Fibroblast of pulmonary artery (primary cell): ENCODE measurements at regions not wholly inside any gene's neighbourhood (a gene's known extent, or its start where the extent isn't known, plus 50 kb on each side); places are given as distances from the start of the nearest gene placed in this dataset.

ENCODE experiments used
- DNase-seq: peaks from one replicate; pipeline ENCODE4 v3.0.0-alpha.2; 2010; ENCODE audit warnings: low read depth
- H3K4me3 ChIP-seq: replicated peaks from 2 replicates; pipeline ENCODE4 v1.5.1; 2011; ENCODE audit warnings: low read depth, mild to moderate bottlenecking, control low read depth, low read length, moderate library complexity
- TF ChIP-seq, protein P1 (sequence below): IDR thresholded peaks from 2 replicates; pipeline ENCODE4 v1.5.1; 2011; ENCODE audit warnings: mild to moderate bottlenecking, control low read depth, low read length, inconsistent platforms; ENCODE audit errors: missing control alignments

DNA sequence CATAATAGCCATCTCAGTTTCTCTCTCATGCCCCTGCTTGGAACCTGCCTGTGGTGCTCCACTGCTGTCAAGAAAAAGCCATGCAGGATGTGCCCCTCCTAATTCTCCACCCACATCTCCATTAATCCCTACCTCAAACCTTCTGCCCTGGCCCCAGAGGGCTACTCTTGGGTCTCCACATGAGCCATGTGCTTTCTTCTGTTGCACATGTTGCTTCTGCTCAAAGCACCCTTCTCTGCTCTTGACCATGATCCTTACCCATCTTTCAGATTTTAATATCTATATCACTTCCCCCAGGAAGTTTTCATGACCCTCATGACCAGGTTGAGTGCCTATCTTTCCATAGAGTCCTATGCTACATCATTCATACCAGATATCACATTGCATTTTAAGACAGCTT lies 514.2 kb downstream of the RPS24 start:
- no peak overlapping the region for H3K4me3 ChIP-seq
- no peak for DNase-seq
- TF ChIP-seq, protein P1, sequence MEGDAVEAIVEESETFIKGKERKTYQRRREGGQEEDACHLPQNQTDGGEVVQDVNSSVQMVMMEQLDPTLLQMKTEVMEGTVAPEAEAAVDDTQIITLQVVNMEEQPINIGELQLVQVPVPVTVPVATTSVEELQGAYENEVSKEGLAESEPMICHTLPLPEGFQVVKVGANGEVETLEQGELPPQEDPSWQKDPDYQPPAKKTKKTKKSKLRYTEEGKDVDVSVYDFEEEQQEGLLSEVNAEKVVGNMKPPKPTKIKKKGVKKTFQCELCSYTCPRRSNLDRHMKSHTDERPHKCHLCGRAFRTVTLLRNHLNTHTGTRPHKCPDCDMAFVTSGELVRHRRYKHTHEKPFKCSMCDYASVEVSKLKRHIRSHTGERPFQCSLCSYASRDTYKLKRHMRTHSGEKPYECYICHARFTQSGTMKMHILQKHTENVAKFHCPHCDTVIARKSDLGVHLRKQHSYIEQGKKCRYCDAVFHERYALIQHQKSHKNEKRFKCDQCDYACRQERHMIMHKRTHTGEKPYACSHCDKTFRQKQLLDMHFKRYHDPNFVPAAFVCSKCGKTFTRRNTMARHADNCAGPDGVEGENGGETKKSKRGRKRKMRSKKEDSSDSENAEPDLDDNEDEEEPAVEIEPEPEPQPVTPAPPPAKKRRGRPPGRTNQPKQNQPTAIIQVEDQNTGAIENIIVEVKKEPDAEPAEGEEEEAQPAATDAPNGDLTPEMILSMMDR, result no peak

DNA sequence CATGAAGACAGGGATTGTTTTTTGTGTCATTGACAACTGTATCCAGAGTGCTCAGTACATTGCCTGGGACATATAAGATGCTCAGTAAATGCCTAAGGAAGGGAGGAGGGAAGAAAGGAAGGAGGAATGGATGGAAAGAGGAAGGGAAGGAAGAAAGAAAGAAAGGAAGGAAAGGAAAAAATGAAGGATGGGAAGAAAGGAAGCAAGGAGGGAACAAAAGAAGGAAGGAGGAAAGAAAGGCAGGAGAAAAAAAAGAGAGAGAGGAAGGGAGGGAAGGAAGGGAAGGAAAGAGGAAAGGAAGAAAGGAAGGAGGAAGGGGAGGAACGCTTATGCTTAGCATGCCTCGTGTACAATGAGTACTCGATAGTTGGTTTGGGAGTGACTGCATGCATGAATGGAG lies 514.7 kb downstream of the RPS24 start:
- TF ChIP-seq, protein P1, result no peak
- DNase-seq, result no peak
- no peak overlapping the region for H3K4me3 ChIP-seq

DNA sequence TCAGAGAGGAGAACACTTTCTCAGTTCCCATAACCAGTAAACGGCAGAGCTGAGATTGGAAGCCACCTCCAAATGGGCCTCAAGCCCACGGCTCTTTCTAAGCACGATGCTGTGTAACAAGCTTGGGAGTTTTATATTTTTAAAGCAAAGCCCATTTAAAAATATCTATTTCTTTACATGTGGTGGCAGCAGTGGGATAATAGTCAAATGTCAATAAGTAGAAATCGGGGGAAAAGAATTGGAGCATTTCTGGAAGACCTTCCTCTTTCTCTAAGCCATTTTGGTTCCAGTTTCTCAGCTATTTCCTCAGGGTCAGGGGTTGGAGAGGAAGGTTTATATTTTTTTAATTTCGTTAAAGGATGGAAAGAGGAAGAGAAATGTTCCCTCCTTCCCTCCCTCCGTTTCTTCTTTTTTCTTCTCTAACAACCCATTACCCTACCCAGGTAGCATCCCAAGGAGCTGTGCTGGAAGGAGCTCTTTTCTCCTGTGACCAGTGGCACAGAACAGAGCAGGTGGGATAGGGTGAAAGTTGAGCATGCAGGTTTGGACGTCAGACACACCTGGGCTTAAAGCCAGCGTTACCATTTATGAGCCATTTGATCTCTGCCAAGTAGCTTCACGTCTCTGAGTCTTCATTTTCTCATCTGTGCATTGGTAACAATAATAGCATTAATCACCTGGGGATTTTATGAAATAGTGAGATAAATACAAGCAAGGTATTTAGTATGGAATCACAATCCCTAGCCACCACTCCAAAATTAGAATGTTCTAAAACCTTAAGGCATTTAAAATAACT lies 515.7 kb downstream of the RPS24 start:
- no peak for DNase-seq
- no peak overlapping the region for H3K4me3 ChIP-seq
- TF ChIP-seq, protein P1, result no peak

DNA sequence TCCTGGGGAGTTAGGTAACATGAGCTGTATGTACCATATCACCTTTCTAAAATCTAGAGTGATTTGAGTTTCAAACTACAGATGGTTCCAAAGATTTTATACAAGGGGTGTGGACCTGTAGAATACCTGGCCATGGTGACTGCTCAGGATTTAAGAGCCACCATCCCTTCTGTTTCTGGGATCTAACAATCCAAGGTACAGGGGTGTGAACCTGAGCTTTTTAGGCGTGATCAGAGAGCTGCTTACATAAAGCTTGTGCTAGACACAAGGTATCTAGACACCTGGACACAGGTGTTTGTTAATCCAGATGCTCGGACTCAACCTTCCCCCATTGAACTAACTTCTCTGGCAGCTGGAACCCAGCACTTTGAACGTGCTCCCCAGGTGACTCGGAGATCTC lies 516.4 kb downstream of the RPS24 start:
- no peak overlapping the region for H3K4me3 ChIP-seq
- TF ChIP-seq, protein P1, result no peak
- DNase-seq, result no peak

DNA sequence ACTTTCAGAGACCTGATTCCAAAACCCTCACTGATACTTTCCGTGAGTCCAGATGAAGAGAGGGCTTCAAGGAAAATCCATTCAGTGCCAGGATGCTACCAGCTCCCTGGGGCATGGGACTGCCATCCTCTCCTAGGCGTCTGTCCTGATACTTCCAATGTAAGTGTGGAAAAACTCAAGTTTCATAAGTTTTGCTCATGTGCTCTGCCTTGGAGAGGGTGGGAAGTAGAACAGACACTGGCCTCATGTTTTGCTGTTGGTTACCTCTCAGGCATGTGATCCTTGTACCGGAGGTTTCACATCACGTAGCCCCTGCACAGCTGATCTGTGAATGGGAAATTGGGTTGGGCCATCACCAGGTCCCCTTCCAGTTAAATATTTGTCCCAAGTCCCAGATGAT lies 517.1 kb downstream of the RPS24 start:
- TF ChIP-seq, protein P1, result no peak
- DNase-seq, result no peak
- no peak overlapping the region for H3K4me3 ChIP-seq

DNA sequence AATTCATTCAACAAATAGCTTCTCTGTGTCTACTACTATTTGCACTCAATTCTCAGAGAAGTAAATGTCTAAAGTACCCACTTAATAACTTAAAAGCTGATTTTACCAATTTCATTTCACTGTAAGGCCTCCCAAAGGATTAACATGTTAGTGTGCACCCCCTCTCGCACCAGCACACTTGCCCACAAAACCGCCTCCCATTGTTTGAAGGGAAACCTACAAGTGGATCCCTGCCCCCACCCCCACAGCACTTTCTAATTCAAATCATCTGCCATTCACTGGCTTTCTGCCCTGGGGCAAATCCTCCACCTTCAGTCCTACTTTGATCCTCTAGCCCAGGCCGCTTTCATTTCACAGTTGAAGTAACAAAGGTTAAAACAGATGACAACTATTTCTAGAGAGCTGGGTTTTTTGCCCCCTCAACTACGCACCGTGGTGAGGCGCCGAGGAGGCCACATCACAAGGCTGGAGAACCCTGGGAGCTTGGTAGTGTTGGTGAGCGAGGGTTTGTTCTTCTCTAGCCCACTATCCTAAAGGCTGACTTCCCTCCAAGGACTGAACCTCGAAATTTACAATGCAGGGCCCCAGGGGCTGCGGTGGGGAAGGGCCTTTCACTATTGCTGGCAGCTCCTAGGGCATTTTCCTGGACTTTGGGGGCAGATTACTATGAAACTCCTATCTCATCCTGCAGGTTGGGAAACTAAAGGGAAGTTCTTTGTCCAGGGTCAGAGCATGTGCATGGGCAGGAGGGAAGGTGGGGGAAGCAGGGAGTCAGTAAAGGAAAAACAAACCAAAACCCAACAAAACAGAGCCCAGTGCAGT lies 517.4 kb upstream of the ZMIZ1 start:
- no peak for DNase-seq
- no peak overlapping the region for H3K4me3 ChIP-seq
- TF ChIP-seq, protein P1, result no peak
